ENCODE measurements at regions not wholly inside any gene's neighbourhood (a gene's known extent, or its start where the extent isn't known, plus 50 kb on each side); places are given as distances from the start of the nearest gene placed in this dataset.

DNA sequence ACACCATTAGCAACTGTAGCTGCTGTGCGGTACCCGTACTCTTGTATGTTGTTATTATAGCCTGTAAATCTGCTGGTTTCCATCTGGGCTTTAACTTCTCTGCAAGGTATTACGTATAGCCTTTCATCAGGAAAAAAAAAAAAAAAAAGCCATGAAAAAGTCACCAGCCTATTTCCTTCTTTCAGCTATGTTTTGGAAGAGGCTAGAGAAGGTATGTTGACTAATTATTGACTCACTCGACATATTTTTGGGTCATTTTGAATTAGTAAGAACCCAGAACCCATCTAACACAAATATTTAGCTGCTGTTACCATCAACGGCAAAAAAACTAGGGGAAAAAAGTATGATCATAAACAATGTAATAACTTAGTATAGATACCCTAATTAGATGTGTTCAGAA, 1395.6 kb downstream of the SUCLG1 start:
- TF ChIP-seq, protein P1, sequence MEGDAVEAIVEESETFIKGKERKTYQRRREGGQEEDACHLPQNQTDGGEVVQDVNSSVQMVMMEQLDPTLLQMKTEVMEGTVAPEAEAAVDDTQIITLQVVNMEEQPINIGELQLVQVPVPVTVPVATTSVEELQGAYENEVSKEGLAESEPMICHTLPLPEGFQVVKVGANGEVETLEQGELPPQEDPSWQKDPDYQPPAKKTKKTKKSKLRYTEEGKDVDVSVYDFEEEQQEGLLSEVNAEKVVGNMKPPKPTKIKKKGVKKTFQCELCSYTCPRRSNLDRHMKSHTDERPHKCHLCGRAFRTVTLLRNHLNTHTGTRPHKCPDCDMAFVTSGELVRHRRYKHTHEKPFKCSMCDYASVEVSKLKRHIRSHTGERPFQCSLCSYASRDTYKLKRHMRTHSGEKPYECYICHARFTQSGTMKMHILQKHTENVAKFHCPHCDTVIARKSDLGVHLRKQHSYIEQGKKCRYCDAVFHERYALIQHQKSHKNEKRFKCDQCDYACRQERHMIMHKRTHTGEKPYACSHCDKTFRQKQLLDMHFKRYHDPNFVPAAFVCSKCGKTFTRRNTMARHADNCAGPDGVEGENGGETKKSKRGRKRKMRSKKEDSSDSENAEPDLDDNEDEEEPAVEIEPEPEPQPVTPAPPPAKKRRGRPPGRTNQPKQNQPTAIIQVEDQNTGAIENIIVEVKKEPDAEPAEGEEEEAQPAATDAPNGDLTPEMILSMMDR (IDR thresholded peaks at IDR 0.05; ENCODE audit: extremely low read depth, insufficient read depth, missing control alignments): no peak
- no peak for DNase-seq (ENCODE audit: low spot score)
- in situ Hi-C loops (cut with MboI; ENCODE audit: low pct_unique_long_range_greater_than_20kb, low sequenced_read_pairs, unreplicated experiment): no loop called here

DNA sequence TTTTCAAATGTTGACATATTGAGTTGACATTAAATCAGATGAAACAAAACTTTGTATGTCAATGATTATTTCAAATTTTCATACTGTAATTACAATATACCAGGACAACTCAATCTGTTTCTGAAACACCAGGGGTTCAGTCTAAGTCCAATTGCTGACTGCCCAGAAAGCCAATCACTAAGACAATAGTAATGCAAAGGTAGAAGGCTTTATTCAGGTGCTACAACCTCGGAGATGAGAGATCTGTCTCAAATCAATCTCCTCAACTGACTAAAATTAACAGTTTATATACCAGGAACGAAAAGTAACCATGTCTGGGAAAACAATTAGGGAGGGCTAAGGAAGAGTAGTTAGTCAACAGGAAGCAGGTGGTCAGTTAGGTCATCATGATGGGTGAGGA, 1400.4 kb downstream of the SUCLG1 start:
- no peak for DNase-seq (ENCODE audit: low spot score)
- TF ChIP-seq, protein P1 (IDR thresholded peaks at IDR 0.05; ENCODE audit: extremely low read depth, insufficient read depth, missing control alignments): no peak
- in situ Hi-C loops (cut with MboI; ENCODE audit: low pct_unique_long_range_greater_than_20kb, low sequenced_read_pairs, unreplicated experiment): no loop called here

DNA sequence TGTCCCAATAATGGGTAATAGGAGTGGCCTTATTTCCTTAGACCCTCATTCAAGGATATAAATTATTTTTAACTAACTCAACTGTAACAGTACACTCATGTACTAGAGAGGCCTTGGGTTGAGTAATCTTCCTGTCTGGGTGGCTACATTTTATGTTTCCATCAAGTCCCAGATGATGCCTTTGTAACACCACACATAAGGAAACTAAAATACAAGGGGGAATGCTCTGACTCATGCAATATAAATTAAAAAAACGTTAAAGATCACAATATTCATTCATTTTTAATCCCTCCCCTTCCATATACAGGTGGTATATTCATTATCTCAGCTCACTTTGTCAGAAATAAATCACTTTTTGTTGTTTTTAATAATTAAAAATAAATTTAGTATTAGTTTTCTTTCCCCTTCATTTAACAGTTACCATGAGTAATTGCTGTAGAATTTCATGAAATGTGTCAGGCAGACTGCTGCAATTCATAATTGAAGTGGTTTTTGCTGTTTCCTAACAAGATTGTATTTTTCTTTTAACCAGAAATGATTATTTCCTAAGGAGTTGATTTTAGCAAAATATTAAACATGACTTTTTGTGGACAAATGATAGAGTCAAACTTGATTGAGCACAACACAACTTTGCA, 1403.6 kb downstream of the SUCLG1 start:
- TF ChIP-seq, protein P1 (IDR thresholded peaks at IDR 0.05; ENCODE audit: extremely low read depth, insufficient read depth, missing control alignments): no peak
- in situ Hi-C loops (cut with MboI; ENCODE audit: low pct_unique_long_range_greater_than_20kb, low sequenced_read_pairs, unreplicated experiment): no loop called here
- DNase-seq (ENCODE audit: low spot score): no peak

DNA sequence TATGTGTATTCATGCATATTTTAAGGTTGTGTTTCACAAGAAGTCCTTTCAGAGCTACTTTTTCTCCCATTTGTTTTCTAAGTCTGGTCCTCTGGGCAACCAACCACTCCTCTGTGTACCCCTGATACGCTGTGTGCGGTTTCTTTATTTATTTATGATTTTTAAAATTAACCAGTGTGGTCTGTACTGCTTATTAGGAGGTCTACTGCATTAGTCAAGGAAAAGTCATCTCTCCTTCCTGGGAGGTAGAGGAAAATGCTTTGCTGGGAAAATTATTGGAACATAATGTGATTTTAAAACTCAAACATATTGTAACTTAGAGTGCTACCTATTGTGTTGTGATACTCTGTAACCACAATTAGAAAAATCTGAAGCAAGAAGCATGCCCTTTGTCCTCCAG, 1404.3 kb downstream of the SUCLG1 start:
- in situ Hi-C loops (cut with MboI; ENCODE audit: low pct_unique_long_range_greater_than_20kb, low sequenced_read_pairs, unreplicated experiment): no loop called here
- TF ChIP-seq, protein P1 (IDR thresholded peaks at IDR 0.05; ENCODE audit: extremely low read depth, insufficient read depth, missing control alignments): no peak
- no peak for DNase-seq (ENCODE audit: low spot score)

DNA sequence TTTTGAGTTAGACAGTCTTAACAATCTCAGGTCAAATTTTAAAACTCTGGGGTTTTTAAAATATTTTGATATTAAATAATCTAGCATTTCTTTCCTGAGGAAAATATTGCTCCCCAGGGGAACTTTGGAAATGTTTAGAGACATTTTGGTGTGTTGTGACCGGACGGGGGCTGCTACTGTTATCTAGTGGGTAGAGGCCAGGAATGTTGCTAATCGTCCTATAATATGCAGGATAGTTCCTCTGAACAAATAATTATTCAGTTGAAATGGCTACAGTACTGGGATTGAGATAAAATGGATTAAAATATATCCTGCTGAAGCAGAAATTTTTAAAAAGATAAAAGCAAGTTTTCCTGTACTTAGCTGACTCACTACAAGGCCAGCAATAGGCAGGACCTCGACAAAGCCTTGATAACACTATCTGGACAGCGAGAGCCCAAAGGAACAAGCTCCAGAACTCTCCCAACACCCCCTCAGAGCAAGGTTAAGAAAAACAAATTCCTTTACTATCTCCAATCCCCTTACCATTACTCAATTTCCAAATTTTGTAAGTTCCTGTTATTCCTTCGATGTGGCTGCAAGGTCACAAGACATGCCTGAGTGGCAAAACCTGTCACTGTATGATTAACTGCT, 1407.4 kb downstream of the SUCLG1 start:
- TF ChIP-seq, protein P1 (IDR thresholded peaks at IDR 0.05; ENCODE audit: extremely low read depth, insufficient read depth, missing control alignments): no peak
- in situ Hi-C loops (cut with MboI; ENCODE audit: low pct_unique_long_range_greater_than_20kb, low sequenced_read_pairs, unreplicated experiment): no loop called here
- no peak for DNase-seq (ENCODE audit: low spot score)

DNA sequence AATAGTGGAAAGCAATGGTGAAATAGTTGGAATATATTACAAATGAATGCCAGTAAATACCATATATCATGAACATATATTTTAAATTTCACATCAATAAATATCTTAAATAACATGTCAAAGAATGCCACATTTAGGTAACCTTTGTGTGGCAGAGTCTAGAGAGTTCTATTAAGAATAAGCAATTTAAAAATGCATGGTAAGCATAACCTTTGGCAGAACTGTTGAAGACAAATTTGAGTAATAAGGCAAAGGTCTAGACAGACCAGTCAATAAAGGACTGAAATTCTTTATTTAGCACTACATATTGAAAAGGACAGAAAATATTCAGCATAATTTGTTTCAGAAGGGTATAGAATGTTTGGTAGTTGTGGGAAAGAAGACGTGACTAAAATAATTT, 1417.0 kb downstream of the SUCLG1 start:
- TF ChIP-seq, protein P1 (IDR thresholded peaks at IDR 0.05; ENCODE audit: extremely low read depth, insufficient read depth, missing control alignments): no peak
- no peak for DNase-seq (ENCODE audit: low spot score)
- in situ Hi-C loops (cut with MboI; ENCODE audit: low pct_unique_long_range_greater_than_20kb, low sequenced_read_pairs, unreplicated experiment): no loop called here

All from GM13977 (cell line).